Psoas muscle (tissue), 7 donors: ENCODE measurements at regions not wholly inside any gene's neighbourhood (a gene's known extent, or its start where the extent isn't known, plus 50 kb on each side); places are given as distances from the start of the nearest gene placed in this dataset.
"Not testable (repeated sequence)": the region's sequence is repeated elsewhere in the genome, so short reads cannot be mapped to it uniquely, and the experiment has no call there.

ENCODE experiments used
- ATAC-seq, 4 donors: fragments of 200-7000 bp; cut with Tn5 transposase; one replicate each; pipeline ENCODE4 v1.9.1; 2020; ENCODE audit warnings: moderate library complexity in 3 of 4, mild to moderate bottlenecking in 2 of 4
- DNase-seq, 2 donors: peaks; one replicate each; pipeline ENCODE4 v3.0.0-alpha.2; 2020
- H3K27ac ChIP-seq: fragments of 200-600 bp; one replicate; pipeline ENCODE4 v1.8.0; 2022
- H3K27me3 ChIP-seq, 3 donors: fragments of 200-600 bp in 1 of 3; one replicate each; pipeline versions ENCODE4 v1.6.1 to v1.8.0; 2013 to 2022; ENCODE audit warnings: low read length in 2 of 3, mild to moderate bottlenecking in 2 of 3, moderate library complexity in 1 of 3; ENCODE audit not compliant: insufficient read depth in 3 of 3
- H3K36me3 ChIP-seq, 2 donors: fragments of 200-600 bp in 1 of 2; one replicate each; pipeline versions ENCODE4 v1.6.1 to v1.8.0; 2013 to 2022; ENCODE audit warnings: low read depth in 1 of 2, mild to moderate bottlenecking in 1 of 2, moderate library complexity in 1 of 2; ENCODE audit not compliant: insufficient read depth in 1 of 2
- H3K4me1 ChIP-seq: fragments of 200-600 bp; one replicate; pipeline ENCODE4 v1.8.0; 2022
- H3K4me3 ChIP-seq: fragments of 200-600 bp; one replicate; pipeline ENCODE4 v1.8.0; 2022; ENCODE audit warnings: mild to moderate bottlenecking
- H3K9me3 ChIP-seq: fragments of 200-600 bp; one replicate; pipeline ENCODE4 v1.8.0; 2022
- WGBS, 3 donors: extraction: QIAGEN DNeasy Blood & Tissue Kit; methylation state at CpG; one replicate each; pipeline versions ENCODE4 v1.1.6 to v1.1.7; 2013; 5-methylcytosine and 5-hydroxymethylcytosine counted together
- intact Hi-C, 2 donors: fragments of 100-400 bp; cut with DNase I; formaldehyde crosslinking; loops; one replicate each; pipeline versions ENCODE4 v1.11.0 to v1.14.2; 2022
- TF ChIP-seq, protein P1 (sequence below): fragments of 200-600 bp; IDR thresholded peaks from one replicate; pipeline ENCODE4 v1.8.0; 2022; ENCODE audit warnings: antibody characterized with exemption
- donor health status: healthy with polysubstance abuse.
- donor health status: DM: no; HTN: no; CAD: no; lungs with moderate emphysema.
- donor health status: Bipolar disorder and iron deficiency.
- donor health status: healthy.
- donor health status: DM: yes; HTN: yes; CAD: no.
- donor health status: DM: no; HTN: no; CAD: no.
- donor health status: DM: yes; HTN: yes; CAD: no.

DNA sequence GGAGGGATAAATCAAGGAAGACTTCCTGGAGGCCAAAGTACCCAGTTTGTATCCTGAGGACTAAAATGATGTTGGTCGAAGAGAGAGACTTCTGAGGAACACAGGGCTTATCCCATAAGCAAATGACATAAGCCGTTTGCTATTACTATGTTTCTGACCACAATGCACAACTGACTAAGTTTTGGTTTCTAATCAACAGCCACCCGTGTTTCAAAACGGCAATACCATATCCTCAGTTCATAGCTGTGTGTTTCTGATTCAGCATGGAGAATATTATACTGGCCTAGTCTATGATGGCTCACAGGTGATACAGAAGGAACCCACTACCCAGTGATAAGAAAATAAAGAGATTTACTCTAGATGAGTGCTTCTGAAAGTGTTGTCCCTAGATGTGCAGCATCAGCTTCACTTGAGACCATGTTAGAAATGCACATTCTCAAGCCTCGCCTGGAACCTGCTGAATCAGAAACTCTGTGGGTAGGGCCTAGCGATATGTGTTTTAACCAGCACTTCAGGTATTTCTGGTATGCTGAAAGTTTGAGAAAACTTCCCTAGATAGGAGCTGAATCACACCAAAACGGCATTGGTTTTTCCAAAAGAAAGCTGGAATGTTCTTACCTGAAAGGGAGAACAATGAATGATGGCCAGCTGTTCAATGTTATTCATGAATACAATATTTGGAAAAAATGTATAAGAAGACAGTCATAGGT lies 639.7 kb upstream of the NR2F2 start:
- DNase-seq (no peak), ATAC-seq (no peak)
- H3K4me3 ChIP-seq: no peak overlapping the region
- H3K9me3 ChIP-seq: peaks cover 18% of the 10 kb centered on the region
- intact Hi-C loops: no loop called here
- no peak overlapping the region for H3K27ac ChIP-seq
- no peaks in the 10 kb centered on the region for H3K4me1 ChIP-seq
- H3K27me3 ChIP-seq: no peaks in the 10 kb centered on the region
- no peaks in the 10 kb centered on the region for H3K36me3 ChIP-seq
- TF ChIP-seq, protein P1, sequence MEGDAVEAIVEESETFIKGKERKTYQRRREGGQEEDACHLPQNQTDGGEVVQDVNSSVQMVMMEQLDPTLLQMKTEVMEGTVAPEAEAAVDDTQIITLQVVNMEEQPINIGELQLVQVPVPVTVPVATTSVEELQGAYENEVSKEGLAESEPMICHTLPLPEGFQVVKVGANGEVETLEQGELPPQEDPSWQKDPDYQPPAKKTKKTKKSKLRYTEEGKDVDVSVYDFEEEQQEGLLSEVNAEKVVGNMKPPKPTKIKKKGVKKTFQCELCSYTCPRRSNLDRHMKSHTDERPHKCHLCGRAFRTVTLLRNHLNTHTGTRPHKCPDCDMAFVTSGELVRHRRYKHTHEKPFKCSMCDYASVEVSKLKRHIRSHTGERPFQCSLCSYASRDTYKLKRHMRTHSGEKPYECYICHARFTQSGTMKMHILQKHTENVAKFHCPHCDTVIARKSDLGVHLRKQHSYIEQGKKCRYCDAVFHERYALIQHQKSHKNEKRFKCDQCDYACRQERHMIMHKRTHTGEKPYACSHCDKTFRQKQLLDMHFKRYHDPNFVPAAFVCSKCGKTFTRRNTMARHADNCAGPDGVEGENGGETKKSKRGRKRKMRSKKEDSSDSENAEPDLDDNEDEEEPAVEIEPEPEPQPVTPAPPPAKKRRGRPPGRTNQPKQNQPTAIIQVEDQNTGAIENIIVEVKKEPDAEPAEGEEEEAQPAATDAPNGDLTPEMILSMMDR: no peak
- 91 to 95% (median 94%) methylated on average over 7 of the region's 7 CpGs for WGBS, 3 donors

DNA sequence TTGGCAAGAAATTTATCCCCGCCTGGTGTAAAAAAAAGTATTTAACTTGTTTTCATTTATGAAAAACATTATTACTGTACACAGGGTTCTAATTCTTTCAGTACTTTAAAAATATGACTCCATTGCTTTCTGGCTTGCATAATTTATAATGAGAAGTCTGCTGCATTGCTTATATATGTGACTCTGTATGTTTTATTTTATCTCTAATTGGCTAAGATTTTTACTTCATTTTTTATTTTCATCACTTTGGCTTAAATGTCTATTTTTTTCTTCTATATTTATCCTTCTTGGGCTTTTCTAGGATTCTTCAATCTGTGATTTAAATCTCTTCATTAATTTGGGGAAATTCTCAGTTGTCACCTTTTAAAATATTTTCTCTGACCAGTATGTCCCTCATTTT lies 636.6 kb upstream of the NR2F2 start:
- ATAC-seq (no peak), DNase-seq (no peak)
- Histone ChIP-seq H3K36me3 (no peaks in the 10 kb centered on the region), H3K9me3 (peaks cover 27% of the 10 kb centered on the region), H3K27me3 (no peaks in the 10 kb centered on the region), H3K27ac (no peak overlapping the region), H3K4me3 (no peak overlapping the region), H3K4me1 (no peaks in the 10 kb centered on the region)
- TF ChIP-seq, protein P1: no peak
- 85 to 96% (median 96%) methylated on average over 1 of the region's 1 CpG for WGBS, 3 donors
- intact Hi-C loops: no loop called here

DNA sequence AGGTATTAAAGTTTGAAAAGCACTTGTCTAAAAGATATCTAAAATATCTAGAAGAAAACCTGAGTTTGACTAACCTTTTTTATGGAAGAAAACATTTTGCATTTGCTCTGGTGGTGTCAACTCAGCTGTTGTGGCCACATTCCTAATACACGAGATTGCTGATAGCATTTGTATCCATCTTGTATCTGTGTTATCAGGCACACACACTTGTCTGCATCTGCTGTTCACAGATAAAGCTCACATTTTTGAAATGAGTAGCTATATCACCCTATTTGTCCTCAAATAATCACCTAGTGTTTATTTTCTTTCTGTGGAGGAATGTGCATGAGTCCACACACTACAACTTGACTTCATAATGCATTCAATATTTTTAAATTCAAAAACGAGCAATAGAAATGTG lies 632.3 kb upstream of the NR2F2 start:
- intact Hi-C loops: no loop called here
- Histone ChIP-seq H3K27me3 (no peaks in the 10 kb centered on the region), H3K4me1 (no peaks in the 10 kb centered on the region), H3K36me3 (no peaks in the 10 kb centered on the region), H3K27ac (no peak overlapping the region), H3K9me3 (peaks cover 28% of the 10 kb centered on the region), H3K4me3 (no peak overlapping the region)
- 47 to 63% (median 50%) methylated on average over 2 of the region's 2 CpGs for WGBS, 3 donors
- DNase-seq (no peak), ATAC-seq (no peak)
- TF ChIP-seq, protein P1: no peak

DNA sequence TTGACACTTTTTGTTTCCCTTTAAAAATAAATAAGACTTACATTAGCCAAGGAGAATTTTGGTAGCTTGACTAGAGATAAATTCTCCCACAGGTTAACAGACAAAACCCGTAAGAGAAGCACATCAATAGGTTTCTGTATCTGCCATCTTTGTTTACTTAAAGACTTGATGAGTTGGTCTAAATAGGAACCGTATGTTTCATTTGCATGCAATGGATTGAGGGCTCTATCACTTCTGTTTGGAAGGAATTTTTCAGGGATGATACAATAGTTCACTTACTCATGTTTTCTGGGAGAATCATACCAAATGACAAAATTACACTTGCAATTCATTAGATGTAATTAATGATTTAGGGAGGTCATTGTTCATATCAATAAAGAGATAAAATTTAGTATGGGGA lies 631.5 kb upstream of the NR2F2 start:
- Histone ChIP-seq H3K27ac (no peak overlapping the region), H3K4me3 (no peak overlapping the region), H3K27me3 (no peaks in the 10 kb centered on the region), H3K4me1 (no peaks in the 10 kb centered on the region), H3K9me3 (peaks cover 27% of the 10 kb centered on the region), H3K36me3 (no peaks in the 10 kb centered on the region)
- ATAC-seq: no peak
- WGBS, 3 donors: 90 to 95% (median 94%) methylated on average over 2 of the region's 2 CpGs
- DNase-seq: no peak
- TF ChIP-seq, protein P1: no peak
- intact Hi-C loops: no loop called here

DNA sequence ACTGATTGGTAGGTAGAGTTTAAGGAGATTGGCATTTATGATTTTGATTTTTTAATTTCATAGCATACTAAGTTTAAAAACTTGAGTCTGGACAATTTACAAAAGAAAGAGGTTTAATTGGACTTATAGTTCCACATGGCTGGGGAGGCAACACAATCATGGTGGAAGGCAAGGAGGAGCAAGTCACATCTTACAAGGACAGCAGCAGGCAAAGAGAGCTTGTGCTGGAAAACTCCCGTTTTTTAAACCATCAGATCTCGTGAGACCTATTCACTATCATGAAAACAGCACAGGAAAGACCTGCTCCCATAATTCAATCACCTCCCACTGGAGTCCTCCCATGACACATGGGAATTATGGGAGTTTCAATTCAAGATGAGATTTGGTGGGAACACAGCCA lies 630.9 kb upstream of the NR2F2 start:
- Histone ChIP-seq H3K4me3 (no peak overlapping the region), H3K27ac (no peak overlapping the region), H3K4me1 (no peaks in the 10 kb centered on the region), H3K36me3 (no peaks in the 10 kb centered on the region), H3K9me3 (peaks cover 21% of the 10 kb centered on the region), H3K27me3 (no peaks in the 10 kb centered on the region)
- 80 to 94% (median 89%) methylated on average over 2 of the region's 2 CpGs for WGBS, 3 donors
- TF ChIP-seq, protein P1: no peak
- no peak for ATAC-seq
- no peak for DNase-seq
- intact Hi-C loops: no loop called here

- DNase-seq, H3K36me3 ChIP-seq, H3K4me1 ChIP-seq, intact Hi-C loops, ATAC-seq, H3K4me3 ChIP-seq, H3K27me3 ChIP-seq, H3K27ac ChIP-seq: not testable (repeated sequence)
- WGBS, 3 donors: 44 to 69% (median 56%) methylated on average over 1 of the region's 1 CpG
- H3K9me3 ChIP-seq: peaks cover 19% of the 10 kb centered on the region
These were observed 629.8 kb upstream of the NR2F2 start for GRCh38 chr15:95700692-95701091.
